GM18511 (cell line): ENCODE measurements at regions not wholly inside any gene's neighbourhood (a gene's known extent, or its start where the extent isn't known, plus 50 kb on each side); places are given as distances from the start of the nearest gene placed in this dataset.
"Not testable (repeated sequence)": the region's sequence is repeated elsewhere in the genome, so short reads cannot be mapped to it uniquely, and the experiment has no call there.

ENCODE experiments used
- ATAC-seq: cut with Tn5 transposase; IDR thresholded peaks from one replicate; pipeline ENCODE4 v1.9.1; 2021; ENCODE audit warnings: mild to moderate bottlenecking, moderate library complexity; ENCODE audit not compliant: unreplicated experiment

DNA sequence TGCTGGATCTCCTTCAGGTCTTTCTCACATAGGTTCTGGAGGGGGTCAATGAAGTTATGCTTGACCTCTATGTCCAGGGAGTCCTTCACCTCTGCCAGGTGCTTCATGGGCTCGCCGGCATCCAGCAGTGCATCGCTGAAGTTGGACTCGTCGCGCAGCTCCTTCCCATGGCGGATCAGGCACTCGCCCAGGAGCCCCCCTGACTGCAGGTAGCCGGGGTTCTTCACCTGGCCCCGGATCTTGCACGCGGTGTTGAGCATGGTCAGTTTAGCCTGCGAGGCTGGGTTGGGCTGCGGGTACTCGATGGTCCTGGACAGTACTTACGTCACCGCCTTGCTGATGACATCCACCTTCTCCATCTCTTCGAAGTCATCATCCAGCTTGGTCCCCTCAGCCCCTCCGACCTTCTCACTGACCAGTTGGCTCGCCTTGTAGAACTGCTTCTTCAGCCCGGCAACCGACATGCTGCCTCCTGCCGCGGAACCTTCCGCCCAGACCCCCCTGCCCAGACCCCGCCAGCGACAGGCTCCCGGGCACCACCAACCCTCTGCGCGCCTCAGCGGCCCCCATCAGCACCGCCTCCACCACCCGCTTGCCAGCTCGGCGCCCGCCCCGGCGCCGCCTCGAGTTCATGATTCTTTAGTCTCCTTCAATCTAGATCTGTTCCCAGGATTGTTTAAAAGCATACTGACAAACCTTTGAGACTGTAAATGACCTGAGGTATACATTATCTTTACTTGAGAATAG is 99.8 kb downstream of the KPNA2 start:
- no peak for ATAC-seq

DNA sequence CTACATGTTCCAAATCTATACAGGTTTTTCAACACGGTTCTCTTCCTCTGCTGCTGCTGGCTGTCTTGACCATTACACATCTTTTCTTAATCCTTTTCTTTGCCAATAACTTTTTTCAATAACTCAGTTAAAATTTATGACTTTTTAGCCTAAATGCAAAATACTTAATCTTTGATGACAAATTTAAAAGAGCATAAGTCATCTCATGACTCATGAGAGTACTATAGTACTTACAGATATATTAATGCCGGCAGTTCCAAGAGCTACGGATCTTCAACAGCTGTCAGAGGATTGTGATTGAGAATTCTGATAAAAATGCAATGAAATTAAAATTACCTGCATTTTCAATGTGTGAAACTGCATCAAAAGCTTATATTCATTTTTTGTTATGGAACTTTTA is 105.5 kb downstream of the KPNA2 start:
- ATAC-seq = no peak

DNA sequence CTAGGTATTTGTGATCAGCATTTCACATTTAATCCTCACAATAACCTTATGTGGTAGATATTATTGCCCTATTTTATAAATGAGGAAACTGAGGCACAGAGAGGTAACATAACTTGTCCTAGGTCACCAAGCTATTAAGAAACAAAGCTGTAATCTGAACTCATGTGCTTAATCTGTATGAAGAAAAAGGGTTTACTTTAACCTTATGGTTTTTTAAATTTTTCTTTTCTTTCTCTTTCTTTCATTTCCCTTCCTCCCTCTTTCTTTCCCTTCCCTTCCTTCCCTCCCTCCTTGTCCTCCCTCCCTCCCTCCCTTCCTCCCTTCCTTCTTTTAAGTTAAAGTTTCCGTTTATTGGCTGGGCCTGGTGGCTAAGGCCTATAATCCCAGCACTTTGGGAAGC is 105.2 kb upstream of the AMZ2 start:
- no peak for ATAC-seq

DNA sequence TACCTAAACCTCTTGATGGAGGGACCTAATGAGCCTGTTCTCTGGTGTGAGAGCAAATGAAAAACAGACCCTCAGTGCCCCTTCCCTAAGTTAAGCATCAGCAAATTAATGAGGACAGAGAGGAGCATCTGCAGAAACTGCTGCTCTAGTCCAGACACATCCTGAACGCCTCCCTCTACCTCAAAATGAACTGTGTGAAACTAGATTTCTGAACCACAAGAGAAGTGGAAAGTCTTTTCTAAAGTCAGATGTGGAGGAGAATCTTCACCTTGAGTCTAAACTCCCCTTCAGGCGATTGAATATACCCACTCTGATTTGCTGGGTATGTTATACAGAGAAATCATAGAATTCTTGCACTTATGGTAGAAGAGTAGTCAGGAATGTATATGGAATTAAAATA is 104.4 kb upstream of the AMZ2 start:
- no peak for ATAC-seq

DNA sequence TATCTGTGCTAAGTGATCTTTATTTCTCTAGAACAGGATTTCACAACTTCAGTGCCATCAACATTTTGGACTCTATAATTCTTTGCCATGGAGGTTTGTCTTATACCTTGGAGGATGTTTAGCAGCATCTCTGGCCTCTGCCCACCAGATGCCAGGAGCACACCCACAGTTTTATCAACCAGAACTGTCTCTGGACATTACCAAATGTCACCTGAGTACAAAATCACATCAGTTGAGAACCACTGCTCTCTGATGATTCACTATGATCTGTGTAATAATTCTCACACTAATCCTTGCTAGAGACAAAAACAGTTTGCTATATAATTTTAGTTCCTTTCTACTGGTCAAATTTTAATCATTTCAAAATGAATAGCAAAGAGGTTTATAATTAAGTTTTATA is 102.8 kb upstream of the AMZ2 start:
- ATAC-seq = no peak

DNA sequence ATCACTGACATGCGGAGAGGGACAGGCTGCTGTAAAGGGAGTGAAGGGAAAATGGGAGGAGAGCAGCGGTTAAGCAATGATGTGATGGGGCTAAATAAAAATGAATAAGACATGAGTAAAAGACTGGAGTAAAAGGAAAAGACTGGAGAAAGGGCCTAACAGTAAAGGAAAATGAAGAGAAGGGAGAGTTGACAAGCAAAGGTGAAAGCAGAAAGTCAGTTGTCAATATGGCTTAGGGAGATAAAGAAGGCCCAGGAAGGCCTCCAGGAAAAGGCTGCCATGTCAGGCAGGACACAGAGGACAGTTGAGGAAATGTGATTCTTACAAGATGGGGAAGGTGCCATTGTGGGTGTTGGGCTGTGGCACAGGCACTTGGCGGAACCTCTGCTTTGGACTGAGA is 98.9 kb upstream of the AMZ2 start:
- no peak for ATAC-seq

DNA sequence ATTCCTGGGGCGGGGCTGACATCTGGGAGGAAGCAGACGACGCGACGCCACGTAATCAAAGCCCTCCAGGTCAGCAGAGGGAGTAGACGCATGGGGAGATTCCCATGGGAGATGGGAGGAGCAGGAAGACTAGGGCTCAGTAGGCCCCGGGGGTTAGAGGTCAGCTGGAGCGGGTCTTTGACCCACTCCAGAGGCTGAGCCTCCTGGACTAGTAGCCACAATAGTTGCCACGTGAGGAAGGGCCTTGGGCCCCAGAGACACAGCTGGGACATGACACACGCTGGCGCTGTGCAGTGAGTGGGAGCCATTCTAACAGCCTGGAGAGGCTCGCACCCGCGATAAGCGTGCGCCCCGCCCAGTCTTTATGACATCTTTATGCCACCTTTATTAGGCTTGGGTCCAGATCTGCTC is 95.7 kb upstream of the AMZ2 start:
- ATAC-seq = no peak

DNA sequence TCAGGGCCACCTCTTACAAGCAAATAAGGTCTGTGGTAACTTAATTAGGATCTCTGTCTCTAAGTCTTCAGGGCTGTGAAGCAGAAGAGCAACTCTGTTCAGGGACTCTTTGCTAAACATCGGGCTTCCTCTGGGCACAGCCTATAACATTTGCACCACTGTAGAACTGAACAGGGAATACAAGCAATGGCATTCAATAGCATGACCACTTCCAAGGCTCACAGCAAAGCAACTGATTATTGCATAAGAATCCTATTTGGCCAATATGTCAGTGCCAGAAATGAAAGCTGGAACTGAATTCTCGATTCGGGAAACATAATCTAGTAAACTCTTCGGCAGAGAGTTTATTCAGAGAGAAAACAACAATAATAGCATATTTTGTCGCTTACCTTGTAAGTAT is 92.2 kb upstream of the AMZ2 start:
- no peak for ATAC-seq

DNA sequence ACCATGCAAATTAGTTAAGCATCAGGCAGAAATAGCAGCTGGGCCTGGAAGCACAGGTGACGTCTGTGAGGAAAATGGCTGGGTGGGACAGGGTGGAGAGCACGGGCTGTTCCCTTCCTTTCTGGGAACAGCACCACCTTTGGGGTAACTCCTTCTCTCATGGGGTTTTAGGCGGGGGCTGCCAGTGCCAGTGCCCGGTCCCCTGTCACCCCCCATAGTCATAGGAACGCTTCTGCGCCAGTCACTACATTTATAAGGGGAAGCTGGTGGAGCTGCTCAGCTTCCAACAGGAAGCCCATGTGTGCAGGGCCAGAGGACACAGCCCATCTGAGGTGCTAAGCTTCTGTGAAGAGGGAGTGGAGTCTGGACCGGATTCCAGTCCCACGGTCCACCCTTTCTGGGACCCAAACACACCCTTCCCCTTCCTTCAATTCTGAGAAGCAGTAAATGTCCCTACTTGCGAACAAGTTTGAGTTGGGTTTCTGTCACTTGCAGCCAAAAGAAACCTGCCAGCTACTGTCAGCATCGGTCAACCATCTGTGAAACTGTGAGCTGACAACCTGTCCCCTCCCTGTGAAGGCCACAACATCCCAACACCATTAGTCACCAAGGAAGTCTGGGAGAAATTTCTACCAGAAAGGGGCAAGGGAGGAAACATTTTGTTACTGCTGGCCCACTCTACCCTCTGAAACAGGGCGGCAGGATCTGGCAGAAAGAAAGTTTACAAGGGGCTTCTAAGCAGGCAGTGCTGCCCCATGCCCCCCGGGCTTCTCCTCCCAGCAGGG is 86.0 kb upstream of the AMZ2 start:
- no peak for ATAC-seq

DNA sequence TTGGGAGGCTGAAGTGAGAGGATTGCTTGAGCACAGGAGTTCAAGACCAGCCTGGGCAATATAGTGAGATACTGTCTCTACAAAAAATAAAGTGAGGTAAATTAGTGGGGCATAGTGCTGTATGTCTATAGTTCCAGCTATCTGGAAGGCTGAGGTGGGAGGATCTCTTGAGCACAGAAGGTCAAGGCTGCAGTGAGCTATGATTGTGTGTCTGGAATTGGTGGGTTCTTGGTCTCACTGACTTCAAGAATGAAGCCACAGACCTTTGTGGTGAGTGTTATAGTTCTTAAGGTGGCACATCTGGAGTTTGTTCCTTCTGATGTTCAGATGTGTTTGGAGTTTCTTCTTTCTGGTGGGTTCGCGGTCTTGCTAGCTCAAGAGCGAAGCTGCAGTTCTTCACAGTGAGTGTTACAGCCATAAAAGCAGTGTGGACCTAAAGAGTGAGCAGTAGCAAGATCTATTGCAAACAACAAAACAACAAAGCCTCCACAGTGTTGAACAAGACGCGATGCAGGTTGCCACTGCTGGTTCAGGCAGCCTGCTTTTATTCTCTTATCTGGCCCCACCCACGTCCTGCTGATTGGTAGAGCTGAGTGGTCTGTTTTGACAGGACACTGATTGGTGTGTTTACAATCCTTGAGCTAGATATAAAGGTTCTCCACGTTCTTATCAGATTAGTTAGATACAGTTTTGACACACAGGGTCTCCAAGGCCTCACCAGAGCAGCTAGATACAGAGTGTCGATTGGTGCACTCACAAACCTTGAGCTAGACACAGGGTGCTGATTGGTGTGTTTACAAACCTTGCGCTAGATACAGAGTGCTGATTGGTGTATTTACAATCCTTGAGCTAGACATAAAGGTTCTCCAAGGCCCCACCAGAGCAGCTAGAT is 79.3 kb upstream of the AMZ2 start:
- not testable (repeated sequence) for ATAC-seq

DNA sequence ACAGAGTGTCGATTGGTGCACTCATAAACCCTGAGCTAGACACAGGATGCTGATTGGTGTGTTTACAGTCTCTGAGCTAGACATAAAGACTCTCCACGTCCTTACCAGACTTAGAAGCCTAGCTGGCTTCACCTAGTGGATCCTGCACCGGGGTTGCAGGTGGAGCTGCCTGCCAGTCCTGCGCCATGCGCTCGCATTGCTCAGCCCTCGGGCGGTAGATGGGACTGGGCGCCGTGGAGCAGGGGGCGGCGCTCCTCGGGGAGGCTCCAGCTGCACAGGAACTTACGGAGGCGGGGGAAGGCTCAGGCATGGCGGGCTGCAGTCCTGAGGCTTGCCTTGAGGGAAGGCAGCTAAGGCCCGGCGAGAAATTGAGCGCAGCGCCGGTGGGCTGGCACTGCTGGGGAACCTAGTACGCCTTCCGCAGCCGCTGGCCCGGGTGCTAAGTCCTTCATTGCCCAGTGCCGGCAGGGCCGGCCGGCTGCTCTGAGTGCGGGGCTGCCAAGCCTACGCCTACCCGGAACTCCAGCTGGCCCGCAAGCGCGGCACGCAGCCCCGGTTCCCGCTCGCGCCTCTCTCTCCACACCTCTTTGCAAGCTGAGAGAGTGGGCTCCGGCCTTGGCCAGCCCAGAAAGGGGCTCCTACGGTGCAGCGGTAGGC is 78.5 kb upstream of the AMZ2 start:
- not testable (repeated sequence) for ATAC-seq

DNA sequence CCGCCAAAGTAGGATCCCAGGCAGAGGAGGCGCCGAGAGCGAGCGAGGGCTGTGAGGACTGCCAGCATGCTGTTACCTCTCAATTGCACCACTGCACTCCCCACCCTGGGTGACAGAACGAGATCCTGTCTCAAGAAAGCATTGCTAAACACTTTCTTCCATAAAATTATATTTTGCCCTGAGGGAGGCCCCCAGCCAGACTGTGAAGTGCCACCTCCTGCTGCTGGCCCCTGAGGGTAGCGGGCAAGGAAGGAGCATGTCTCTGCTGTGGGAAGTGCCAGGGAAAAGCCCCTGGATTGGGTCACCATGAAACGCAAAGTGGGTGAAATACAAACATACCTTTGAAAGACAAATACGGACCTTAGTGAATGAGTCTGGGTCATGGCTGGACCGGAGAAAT is 78.0 kb upstream of the AMZ2 start:
- no peak for ATAC-seq

DNA sequence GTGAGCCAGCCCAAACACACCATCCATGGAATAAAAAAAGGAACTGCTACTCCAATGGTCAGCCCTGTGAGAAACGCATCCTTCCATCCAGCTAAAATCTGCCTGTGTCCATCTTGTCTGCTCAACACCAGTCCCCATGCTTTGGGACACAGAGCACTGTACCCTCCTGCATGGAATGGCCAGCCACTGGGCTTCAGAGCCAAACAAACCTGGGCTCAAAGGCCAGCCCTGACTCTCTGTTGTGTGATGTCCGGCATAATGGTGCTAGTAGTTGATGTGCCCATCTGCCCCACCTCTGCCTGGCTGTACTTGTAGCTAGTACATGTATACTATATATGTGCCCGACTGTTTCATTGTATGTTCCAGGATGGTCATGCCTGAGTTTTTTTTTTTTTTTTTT is 77.6 kb upstream of the AMZ2 start:
- ATAC-seq = no peak

DNA sequence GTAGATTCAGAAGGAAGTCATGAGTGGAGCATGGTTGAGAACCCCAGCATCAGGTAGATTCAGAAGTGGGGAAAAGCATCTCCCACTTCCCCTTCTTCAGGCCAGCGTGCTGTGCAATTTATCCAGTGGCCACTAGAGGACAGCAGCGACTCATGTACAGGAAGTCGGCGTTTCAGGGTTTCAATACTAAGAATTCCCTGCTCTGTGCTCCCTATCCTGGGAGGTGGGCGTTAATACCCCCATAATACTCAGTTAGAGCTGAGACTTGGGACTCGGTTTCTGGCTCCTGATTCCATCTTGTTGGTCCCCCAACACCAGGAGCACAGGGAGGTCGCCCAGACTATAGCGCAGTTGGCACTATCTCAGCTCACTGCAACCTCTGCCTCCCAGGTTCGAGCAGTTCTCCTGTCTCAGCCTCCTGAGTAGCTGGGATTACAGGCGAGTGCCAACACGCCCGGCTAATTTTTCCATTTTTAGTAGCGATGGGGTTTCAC is 75.3 kb upstream of the AMZ2 start:
- ATAC-seq = peak; percentile 68

DNA sequence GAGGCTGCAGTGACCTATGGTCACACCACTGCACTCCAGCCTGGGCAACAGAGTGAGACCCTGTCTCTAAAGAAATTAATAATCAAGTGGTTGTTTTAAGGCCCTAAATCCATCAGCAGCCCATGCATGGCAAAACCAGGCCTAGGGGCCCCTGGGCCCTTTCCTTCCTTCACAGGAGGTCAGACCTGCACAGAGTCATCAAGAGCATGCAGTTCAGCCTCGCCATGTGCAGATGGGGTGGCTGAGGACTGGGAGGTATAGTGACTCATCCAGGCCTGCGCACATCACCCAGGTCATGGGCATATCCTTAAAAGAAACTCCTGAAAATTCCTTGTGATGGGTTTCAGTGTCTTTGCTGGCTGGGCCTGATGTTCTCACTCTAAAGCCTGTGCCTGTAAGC is 72.4 kb upstream of the AMZ2 start:
- ATAC-seq = no peak

DNA sequence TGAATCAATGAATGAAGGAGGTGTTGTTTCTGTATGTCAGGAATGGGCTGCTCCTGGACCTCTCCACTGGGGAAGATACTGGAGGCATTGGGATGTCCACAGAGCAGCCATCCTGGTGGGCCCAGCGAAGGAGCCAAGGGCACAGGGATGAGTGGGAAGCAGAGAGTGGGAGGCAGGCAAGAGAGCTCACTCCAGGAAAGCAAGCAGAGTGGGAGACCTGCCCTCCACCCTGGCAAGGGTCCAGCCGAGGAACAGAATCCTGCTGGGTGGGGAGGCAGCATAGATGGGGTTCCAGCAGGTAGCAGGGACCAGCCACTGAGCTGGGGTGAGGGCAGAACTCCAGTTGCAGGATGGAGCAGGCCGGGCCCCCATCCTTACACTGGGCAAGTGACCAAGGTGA is 71.9 kb upstream of the AMZ2 start:
- no peak for ATAC-seq

DNA sequence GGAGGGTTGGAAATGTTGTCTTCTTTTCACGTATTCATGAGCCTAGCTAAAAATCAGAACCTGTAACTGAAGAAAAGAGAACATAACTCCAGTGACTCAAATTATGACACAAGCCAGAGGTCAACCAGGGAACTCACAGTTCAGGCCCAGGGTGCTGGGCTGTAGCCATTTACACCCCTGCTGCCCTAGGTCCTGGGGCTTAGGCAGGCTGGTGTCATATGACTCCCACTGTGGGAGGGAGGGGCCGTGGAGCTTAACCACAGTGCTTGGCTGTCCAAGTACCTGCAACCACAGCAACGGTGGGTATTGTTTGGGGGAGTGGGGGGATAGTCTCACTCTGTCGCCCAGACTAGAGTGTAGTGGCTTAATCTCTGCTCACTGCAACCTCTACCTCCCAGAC is 71.1 kb upstream of the AMZ2 start:
- ATAC-seq = no peak

DNA sequence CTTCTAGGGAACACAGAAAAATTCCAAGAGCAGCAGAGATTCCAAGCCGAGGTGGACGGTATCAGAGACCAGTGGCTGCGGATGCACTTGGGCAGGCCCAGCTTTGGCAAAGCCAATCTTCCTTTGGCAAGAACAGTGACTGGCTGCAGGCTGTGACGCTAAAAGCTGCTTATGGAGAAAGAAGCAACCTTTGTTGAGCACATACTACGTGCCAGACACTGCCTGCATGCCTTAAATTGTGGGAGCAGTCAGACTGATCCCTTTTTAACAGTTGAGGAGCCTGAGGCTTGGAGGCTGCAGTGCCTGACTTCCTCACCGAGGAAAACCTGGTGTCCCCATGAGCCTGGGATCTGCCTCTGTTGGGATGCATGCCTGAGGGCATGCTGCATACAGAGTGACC is 69.0 kb upstream of the AMZ2 start:
- ATAC-seq = no peak

DNA sequence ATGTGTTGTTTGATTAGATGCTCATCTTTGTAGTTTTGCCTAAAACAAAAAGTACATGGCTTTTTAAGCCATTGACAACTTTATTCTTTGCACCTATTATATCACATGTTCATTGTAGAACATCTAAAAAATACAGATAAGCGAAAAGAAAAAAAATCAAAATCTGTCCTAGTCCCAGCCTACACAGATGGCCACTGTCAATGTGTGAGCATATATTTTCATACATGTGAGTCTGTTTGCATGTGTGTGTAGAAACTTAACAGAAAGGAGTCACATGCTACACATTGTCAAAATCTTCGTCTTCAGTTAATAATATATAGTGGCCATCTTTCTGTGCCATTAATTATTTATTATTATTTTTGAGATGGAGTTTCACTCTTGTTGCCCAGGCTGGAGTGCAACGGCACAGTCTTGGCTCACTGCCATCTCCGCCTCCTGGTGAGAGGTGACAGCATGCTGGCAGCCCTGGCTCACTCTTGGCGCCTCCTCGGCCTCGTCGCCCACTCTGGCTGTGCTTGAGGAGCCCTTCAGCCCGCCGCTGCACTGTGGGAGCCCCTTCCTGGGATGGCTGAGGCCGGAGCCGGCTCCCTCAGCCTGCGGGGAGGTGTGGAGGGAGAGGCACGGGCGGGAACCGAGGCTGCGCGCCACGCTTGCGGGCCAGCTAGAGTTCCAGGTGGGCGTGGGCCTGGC is 68.5 kb upstream of the AMZ2 start:
- no peak for ATAC-seq

DNA sequence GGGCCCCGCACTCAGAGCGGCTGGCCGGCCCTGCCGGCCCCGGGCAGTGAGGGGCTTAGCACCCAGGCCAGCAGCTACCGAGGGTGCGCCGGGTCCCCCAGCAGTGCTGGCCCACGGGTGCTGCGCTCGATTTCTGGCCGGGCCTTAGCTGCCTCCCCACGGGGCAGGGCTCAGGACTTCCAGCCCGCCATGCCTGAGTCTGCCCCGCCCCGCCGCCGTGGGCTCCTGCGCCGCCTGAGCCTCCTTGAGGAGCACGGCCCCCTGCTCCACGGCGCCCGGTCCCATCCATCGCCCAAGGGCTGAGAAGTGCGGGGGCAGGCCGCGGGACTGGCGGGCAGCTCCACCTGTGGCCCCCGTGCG is 67.9 kb upstream of the AMZ2 start:
- no peak for ATAC-seq

DNA sequence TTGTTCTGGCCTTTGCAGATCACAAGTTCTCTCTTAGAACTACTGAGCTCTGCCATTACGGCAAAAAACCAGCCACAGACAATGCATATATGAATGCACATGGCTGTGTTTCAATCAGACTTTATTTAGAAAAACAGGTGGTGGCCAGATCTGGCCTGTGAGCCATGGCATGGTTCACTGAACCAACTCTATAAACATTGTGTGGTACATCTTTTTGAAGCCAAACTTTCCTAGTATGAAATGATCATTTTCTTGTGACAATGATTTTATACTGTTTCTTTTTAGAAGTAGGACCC is 65.9 kb upstream of the AMZ2 start:
- ATAC-seq = peak; percentile 58
